B cell (primary cell): ENCODE measurements at regions not wholly inside any gene's neighbourhood (a gene's known extent, or its start where the extent isn't known, plus 50 kb on each side); places are given as distances from the start of the nearest gene placed in this dataset.

Experiments
- EZH2 ChIP-seq: IDR thresholded peaks from 2 replicates; pipeline ENCODE4 v1.6.1; 2012; ENCODE audit warnings: borderline replicate concordance, low read depth, mild to moderate bottlenecking, moderate library complexity, low read length; ENCODE audit not compliant: insufficient read depth, poor library complexity, severe bottlenecking
- TF ChIP-seq, protein P1 (sequence below): fragments of 200-600 bp; IDR thresholded peaks from one replicate; pipeline ENCODE4 v1.8.0; 2022; ENCODE audit warnings: antibody characterized with exemption, mild to moderate bottlenecking

- TF ChIP-seq, protein P1, sequence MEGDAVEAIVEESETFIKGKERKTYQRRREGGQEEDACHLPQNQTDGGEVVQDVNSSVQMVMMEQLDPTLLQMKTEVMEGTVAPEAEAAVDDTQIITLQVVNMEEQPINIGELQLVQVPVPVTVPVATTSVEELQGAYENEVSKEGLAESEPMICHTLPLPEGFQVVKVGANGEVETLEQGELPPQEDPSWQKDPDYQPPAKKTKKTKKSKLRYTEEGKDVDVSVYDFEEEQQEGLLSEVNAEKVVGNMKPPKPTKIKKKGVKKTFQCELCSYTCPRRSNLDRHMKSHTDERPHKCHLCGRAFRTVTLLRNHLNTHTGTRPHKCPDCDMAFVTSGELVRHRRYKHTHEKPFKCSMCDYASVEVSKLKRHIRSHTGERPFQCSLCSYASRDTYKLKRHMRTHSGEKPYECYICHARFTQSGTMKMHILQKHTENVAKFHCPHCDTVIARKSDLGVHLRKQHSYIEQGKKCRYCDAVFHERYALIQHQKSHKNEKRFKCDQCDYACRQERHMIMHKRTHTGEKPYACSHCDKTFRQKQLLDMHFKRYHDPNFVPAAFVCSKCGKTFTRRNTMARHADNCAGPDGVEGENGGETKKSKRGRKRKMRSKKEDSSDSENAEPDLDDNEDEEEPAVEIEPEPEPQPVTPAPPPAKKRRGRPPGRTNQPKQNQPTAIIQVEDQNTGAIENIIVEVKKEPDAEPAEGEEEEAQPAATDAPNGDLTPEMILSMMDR = no peak
- no peak for TF ChIP-seq EZH2
Observed at GRCh38 chr1:95453053-95453452, 219.0 kb downstream of the RWDD3 start.
